Right renal cortex interstitium (tissue), 3 donors: ENCODE measurements at regions not wholly inside any gene's neighbourhood (a gene's known extent, or its start where the extent isn't known, plus 50 kb on each side); places are given as distances from the start of the nearest gene placed in this dataset.

Source experiments
- DNase-seq, 3 donors: peaks; one replicate each; pipeline ENCODE4 v3.0.0-alpha.2; 2013; ENCODE audit warnings: low read depth in 3 of 3, low spot score in 2 of 3

DNA sequence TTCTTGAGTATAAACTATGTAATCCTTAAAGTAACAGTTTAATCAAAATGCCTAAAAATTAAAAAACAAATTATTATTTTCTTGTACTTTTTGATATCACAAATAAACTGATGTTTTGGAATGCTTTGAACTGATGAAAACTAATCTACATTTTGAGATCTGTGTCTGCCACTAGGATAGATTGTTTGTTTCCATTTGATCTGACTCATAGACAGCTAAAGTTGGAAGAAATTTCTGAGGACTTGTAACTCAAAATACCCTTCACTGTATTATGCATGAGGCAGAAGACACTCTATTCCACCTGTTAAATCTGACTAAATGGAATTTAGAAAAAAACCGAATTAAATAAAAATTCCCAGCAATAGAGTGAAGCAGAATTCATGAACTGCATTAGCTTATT, 1400.0 kb upstream of the FLRT2 start:
- DNase-seq, result no peak

GRCh38 chr14:84131924-84132323, 1398.0 kb upstream of the FLRT2 start:
- DNase-seq, result no peak

DNA sequence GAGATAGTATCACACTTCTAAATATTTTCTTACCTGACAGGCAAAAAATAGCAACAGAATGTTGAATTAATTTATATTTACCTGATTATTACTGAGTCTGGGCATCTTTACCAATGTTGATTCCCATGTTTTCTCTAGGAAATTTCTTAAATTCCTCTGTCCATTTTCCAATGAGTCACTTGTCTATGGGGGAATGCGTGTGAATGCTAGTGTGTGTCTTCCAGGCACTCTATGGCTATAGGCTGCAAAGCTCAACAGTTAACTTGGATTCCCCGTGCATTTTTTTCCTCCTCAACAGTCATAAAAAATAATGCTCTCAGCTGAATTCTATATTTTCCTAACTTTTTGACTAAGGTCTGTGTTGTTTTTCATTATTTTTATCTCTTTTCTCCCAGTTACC, 1385.8 kb upstream of the FLRT2 start:
- DNase-seq, result no peak

GRCh38 chr14:84152452-84152851, 1377.5 kb upstream of the FLRT2 start:
- DNase-seq, result no peak

DNA sequence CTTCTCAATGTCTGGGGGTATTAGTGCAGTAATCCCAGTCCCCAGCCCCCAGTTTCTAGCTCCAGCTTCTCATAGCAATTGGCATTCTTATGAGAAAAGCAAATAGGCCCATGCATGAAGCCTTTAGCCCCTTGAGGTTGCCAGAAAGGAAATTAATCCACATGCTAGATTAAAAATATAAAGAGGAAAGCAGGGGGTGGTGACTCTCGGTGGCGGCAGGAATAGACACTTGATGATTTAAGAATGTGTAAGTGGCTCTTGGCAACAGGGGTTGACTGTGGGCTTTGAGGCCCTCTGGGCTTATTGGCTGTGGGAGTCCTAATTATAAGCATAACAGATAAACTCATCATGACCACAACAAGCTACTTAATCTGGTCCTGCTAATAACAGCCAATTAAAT, 1367.3 kb upstream of the FLRT2 start:
- no peak for DNase-seq

DNA sequence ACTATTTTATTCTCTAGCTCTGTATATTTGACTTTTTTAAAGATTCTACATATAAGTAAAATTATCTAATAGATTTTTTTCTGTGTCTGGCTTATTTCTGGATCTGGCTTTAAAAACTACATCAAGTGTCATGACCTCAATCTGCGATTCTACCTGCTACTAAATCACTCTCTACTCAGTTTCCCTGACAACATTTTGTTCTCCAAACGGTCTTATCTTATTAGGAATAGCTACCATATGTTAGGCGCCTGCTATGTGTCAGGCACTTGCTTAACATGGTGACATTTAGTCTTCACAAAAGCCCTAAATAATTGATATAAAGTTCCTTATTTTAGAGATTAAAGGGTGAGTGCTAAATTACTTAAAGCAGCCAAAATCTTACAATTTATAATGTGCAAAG, 1362.9 kb upstream of the FLRT2 start:
- DNase-seq, result no peak

DNA sequence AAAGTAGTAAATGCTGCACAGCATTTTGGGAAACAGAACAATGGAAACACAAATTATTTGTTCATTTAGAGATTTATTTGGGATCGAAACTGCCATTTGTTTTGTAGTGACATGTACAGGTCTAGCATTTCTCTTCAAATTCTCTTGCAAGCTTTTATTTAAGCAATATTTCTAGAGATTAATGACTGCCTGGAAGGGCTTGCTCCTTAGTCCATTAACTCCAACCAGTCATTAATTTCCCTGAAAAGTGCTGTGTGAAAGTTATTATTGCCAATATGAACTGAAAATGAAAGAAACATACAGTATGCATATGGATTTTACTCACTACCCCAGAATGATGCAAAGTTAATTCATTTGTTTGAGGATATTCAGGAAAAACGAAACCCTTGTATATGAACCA, 1349.6 kb upstream of the FLRT2 start:
- no peak for DNase-seq

GRCh38 chr14:84181072-84181471, 1348.9 kb upstream of the FLRT2 start:
- DNase-seq, result no peak

DNA sequence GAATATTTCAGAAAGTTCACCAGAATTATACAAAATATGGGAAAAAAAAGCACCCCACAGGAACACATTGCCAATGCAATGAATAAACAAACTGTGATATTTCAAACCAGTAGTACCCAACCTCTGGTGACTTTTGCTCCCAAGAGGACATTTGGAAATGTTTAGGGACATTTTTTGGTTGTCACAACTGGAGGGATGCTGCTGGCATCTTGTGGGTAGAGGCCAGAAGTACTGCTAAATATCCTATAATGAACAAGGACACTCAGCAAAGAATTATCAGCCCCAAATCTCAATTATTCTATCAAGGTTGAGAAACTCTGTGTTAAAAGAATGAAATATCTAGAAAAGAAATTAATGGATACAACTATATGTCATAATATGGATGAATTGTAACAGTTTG, 1334.4 kb upstream of the FLRT2 start:
- DNase-seq, result no peak

GRCh38 chr14:84197704-84198103, 1332.2 kb upstream of the FLRT2 start:
- DNase-seq, result no peak

GRCh38 chr14:84202486-84202885, 1327.5 kb upstream of the FLRT2 start:
- DNase-seq, result no peak

DNA sequence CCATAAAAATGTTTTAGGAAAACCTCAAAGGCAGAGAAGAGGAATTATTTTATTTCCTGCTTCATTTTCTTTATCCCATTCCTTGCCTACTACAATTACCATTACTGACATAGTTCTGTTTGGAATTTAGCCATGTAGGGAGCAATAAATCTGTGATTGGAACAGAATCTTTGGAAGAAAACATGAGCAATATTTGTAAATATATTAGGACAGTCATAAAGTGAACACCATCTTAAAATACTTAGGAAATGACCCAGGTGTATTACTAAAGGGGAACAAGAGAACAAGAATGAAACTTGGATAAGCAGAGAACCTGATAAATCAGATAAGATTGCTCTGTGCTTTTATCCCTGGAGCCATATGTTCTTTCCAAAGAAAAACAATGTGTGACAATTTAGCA, 1326.0 kb upstream of the FLRT2 start:
- no peak for DNase-seq

DNA sequence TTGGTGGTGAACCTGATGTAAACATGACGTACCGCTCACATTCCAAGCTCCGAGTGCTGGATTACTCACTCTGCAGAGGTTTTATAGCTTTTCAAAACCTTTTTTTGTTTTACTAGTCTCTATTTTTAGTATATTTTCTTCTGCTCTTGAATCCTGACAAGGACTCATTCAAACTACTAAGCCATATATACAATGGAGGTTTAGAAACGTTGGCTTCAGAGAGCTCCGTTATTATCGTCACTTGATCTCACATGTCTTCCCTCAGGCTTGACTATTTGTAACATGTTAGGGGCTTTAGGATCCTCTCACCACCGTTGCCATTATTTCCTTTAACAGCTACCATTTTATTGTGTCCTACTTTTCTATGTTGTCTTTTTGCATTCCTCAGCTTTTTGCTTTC, 1321.5 kb upstream of the FLRT2 start:
- DNase-seq, result no peak

DNA sequence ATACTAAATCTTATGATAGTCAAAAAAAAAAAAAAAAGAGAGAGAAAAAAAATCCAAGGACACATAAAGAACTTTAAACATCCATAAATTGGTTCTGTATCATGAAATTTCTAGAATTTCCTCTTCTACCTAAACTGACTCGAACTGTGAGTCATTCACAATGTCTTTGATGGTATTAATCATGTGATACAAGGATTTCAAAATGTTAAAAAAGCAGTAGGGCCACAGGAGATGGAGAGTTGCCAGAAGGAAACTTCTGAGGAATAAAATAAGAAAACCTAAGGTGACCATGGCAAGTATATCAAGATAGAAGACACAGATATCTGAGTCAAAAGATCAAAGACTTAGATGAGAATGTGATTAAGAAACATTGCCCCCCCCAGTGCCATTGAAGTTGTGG, 1320.9 kb upstream of the FLRT2 start:
- DNase-seq, result no peak

DNA sequence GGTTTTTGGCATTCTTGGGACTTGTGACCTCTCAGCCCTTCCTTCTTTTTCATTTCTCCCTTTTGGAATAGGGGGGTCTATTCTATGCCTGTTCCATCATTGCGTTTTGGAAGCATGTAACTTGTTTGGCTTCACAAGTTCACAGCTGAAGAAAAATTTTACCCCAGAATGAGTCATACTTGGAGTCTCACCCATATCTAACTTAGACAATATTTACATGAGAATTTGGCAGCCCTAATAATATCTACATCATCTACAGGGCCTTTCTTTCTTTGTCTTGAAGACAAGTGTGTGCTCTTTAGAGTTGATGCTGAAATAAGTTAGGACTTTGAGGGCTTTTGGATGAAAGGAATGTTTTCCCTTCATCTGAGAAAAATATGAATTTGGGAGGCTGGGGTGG, 1312.9 kb upstream of the FLRT2 start:
- no peak for DNase-seq

DNA sequence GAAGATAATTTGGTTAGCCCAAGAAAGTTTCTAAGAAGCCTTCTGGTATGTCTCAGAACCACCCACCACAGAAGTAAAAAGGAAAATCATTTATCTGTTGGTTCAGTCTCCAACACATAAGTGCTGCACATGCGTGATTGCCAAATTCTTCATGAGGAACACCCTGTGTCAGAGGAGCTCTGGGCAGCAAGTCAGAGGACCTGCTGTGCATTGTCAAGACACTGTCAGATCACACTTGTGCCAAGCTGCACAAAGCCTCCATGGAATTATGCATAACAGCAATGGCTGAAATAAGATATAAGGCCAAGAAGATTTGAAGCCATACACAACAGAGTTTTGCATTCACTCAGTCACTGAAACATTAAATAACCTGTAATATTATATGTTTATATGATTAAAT, 1304.7 kb upstream of the FLRT2 start:
- DNase-seq, result no peak

GRCh38 chr14:84228702-84229101, 1301.2 kb upstream of the FLRT2 start:
- DNase-seq, result no peak

GRCh38 chr14:84234281-84234680, 1295.7 kb upstream of the FLRT2 start:
- no peak for DNase-seq

DNA sequence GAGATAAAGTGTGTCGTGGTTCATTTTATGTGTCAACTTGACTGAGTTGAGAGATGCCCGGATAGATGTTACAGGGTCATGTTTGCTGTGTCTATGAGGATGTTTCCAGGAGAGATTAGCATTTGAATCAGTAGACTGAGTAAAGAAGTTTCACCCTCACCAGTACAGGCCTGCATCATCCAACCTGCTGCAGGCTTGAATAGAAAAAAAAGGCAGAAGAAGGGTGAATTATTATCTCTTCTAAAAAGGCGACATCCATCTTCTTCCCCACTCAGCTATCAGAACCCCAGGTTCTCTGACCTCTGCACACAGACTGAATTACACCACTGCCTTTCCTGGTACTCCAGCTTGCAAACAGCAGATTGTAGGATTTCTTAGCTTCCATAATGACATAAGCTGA, 1293.7 kb upstream of the FLRT2 start:
- DNase-seq, result no peak

DNA sequence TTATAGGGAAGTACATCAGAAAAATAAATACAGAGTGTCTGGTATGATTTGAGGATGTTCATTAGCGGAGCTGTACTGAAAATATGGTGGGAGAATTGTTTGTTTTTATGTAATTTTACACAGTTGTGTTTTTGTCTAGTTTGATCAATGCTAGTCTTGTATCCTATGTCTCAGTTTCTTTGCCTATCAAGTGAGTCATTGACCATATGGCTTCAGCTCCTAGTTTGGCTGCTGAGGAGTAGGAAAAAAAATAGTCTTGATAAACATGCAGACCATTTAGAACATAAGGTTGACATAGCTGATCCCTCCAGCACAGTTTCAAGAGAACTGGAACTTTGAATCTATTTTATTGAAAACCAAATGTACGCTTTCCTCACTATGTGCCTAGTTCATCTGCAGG, 1292.1 kb upstream of the FLRT2 start:
- no peak for DNase-seq

GRCh38 chr14:84247693-84248092, 1282.3 kb upstream of the FLRT2 start:
- no peak for DNase-seq

- no peak for DNase-seq
These were observed 1279.1 kb upstream of the FLRT2 start for GRCh38 chr14:84250893-84251292.

GRCh38 chr14:84251411-84252115, 1278.4 kb upstream of the FLRT2 start:
- DNase-seq, result no peak
